ENCODE measurements at regions not wholly inside any gene's neighbourhood (a gene's known extent, or its start where the extent isn't known, plus 50 kb on each side); places are given as distances from the start of the nearest gene placed in this dataset.

- TF ChIP-seq CTCF (IDR thresholded peaks at IDR 0.05; ENCODE audit: low read depth, low read length, poor library complexity, severe bottlenecking) (no peak), EZH2phosphoT487 (IDR thresholded peaks at IDR 0.05; ENCODE audit: borderline replicate concordance, low read length) (no peak)
Observed at GRCh38 chr3:181966393-181966792, 254.7 kb downstream of the SOX2 start.
